Lower lobe of right lung (tissue), 2 donors: ENCODE measurements at regions not wholly inside any gene's neighbourhood (a gene's known extent, or its start where the extent isn't known, plus 50 kb on each side); places are given as distances from the start of the nearest gene placed in this dataset.

Experiments
- ATAC-seq, 2 donors: fragments of 200-7000 bp; cut with Tn5 transposase; one replicate each; pipeline ENCODE4 v1.9.1; 2020 to 2022; ENCODE audit warnings: mild to moderate bottlenecking in 2 of 2, moderate library complexity in 2 of 2
- DNase-seq: peaks from one replicate; pipeline ENCODE4 v3.0.0-alpha.2; 2020
- H3K27ac ChIP-seq: fragments of 200-600 bp; one replicate; pipeline ENCODE4 v1.8.0; 2022
- H3K27me3 ChIP-seq: fragments of 200-600 bp; one replicate; pipeline ENCODE4 v1.8.0; 2022; ENCODE audit warnings: low read depth
- H3K36me3 ChIP-seq: fragments of 200-600 bp; one replicate; pipeline ENCODE4 v1.8.0; 2022; ENCODE audit warnings: mild to moderate bottlenecking
- H3K4me1 ChIP-seq: fragments of 200-600 bp; one replicate; pipeline ENCODE4 v1.8.0; 2022
- H3K4me3 ChIP-seq: fragments of 200-600 bp; one replicate; pipeline ENCODE4 v1.8.0; 2022; ENCODE audit warnings: mild to moderate bottlenecking
- H3K9me3 ChIP-seq: fragments of 200-600 bp; one replicate; pipeline ENCODE4 v1.8.0; 2022
- CTCF ChIP-seq: fragments of 200-600 bp; IDR thresholded peaks from one replicate; pipeline ENCODE4 v1.8.0; 2022; ENCODE audit warnings: antibody characterized with exemption, mild to moderate bottlenecking
- intact Hi-C: fragments of 100-400 bp; cut with DNase I; formaldehyde crosslinking; loops from one replicate; pipeline ENCODE4 v1.11.0; 2022
- donor health status: DM: no; HTN: yes; CAD: no; lungs with severe emphysema.

- H3K4me1 ChIP-seq = no peaks in the 10 kb centered on the region
- H3K4me3 ChIP-seq = no peak overlapping the region
- H3K36me3 ChIP-seq = no peaks in the 10 kb centered on the region
- DNase-seq = no peak
- TF ChIP-seq CTCF = no peak
- no peaks in the 10 kb centered on the region for H3K27me3 ChIP-seq
- no peak for ATAC-seq
- intact Hi-C loops = no loop called here
- H3K27ac ChIP-seq = no peak overlapping the region
- no peaks in the 10 kb centered on the region for H3K9me3 ChIP-seq
These were observed 118.9 kb downstream of the C12orf75 start for GRCh38 chr12:105449431-105449830.

GRCh38 chr12:105451211-105451610 lies 120.7 kb downstream of the C12orf75 start:
- Histone ChIP-seq H3K4me3 (no peak overlapping the region), H3K36me3 (no peaks in the 10 kb centered on the region), H3K4me1 (no peaks in the 10 kb centered on the region), H3K27me3 (no peaks in the 10 kb centered on the region), H3K27ac (no peak overlapping the region), H3K9me3 (no peaks in the 10 kb centered on the region)
- no peak for DNase-seq
- ATAC-seq = no peak
- intact Hi-C loops = no loop called here
- TF ChIP-seq CTCF = no peak

- Histone ChIP-seq H3K4me3 (no peak overlapping the region), H3K4me1 (no peaks in the 10 kb centered on the region), H3K27me3 (no peaks in the 10 kb centered on the region), H3K9me3 (no peaks in the 10 kb centered on the region), H3K36me3 (no peaks in the 10 kb centered on the region), H3K27ac (no peak overlapping the region)
- ATAC-seq (no peak), DNase-seq (no peak)
- TF ChIP-seq CTCF = no peak
- intact Hi-C loops = no loop called here
These were observed 121.3 kb downstream of the C12orf75 start for GRCh38 chr12:105451798-105452197.

- Histone ChIP-seq H3K9me3 (no peaks in the 10 kb centered on the region), H3K27ac (no peak overlapping the region), H3K27me3 (no peaks in the 10 kb centered on the region), H3K4me3 (no peak overlapping the region), H3K36me3 (no peaks in the 10 kb centered on the region), H3K4me1 (no peaks in the 10 kb centered on the region)
- DNase-seq = no peak
- no peak for ATAC-seq
- intact Hi-C loops = no loop called here
- TF ChIP-seq CTCF = no peak
These were observed 122.8 kb downstream of the C12orf75 start for GRCh38 chr12:105453316-105453715.

- DNase-seq = no peak
- Histone ChIP-seq H3K4me3 (no peak overlapping the region), H3K9me3 (no peaks in the 10 kb centered on the region), H3K4me1 (peaks cover 1% of the 10 kb centered on the region), H3K36me3 (no peaks in the 10 kb centered on the region), H3K27ac (no peak overlapping the region), H3K27me3 (no peaks in the 10 kb centered on the region)
- intact Hi-C loops = no loop called here
- no peak for ATAC-seq
- no peak for TF ChIP-seq CTCF
These were observed 124.2 kb downstream of the C12orf75 start for GRCh38 chr12:105454688-105455087.

- no peak overlapping the region for H3K4me3 ChIP-seq
- ATAC-seq (no peak), DNase-seq (no peak)
- H3K27ac ChIP-seq = no peak overlapping the region
- no peaks in the 10 kb centered on the region for H3K9me3 ChIP-seq
- no peaks in the 10 kb centered on the region for H3K36me3 ChIP-seq
- H3K4me1 ChIP-seq = peaks cover 6% of the 10 kb centered on the region
- intact Hi-C loops = no loop called here
- no peaks in the 10 kb centered on the region for H3K27me3 ChIP-seq
- TF ChIP-seq CTCF = no peak
These were observed 124.8 kb downstream of the C12orf75 start for GRCh38 chr12:105455261-105455660.
